Peyer's patch (tissue), 4 donors: ENCODE measurements at regions not wholly inside any gene's neighbourhood (a gene's known extent, or its start where the extent isn't known, plus 50 kb on each side); places are given as distances from the start of the nearest gene placed in this dataset.

Experiments
- DNase-seq, 3 donors: peaks; one replicate each; pipeline ENCODE4 v3.0.0-alpha.2; 2017 to 2019
- H3K27ac ChIP-seq, 4 donors: fragments of 200-600 bp; sonication (generic); one replicate each; pipeline ENCODE4 v1.5.1; 2016 to 2019
- H3K27me3 ChIP-seq, 2 donors: fragments of 200-600 bp; sonication (generic); one replicate each; pipeline ENCODE4 v1.5.1; 2019
- H3K36me3 ChIP-seq, 3 donors: fragments of 200-600 bp; sonication (generic); one replicate each; pipeline ENCODE4 v1.5.1; 2016 to 2019
- H3K4me1 ChIP-seq, 4 donors: fragments of 200-600 bp; sonication (generic); one replicate each; pipeline ENCODE4 v1.5.1; 2016 to 2019
- H3K4me3 ChIP-seq, 4 donors: fragments of 200-600 bp; sonication (generic); 1 replicate in 3 of 4; 2 replicates in 1 of 4; pipeline ENCODE4 v1.5.1; 2016 to 2019; ENCODE audit warnings: mild to moderate bottlenecking in 1 of 4
- H3K9me3 ChIP-seq, 4 donors: fragments of 200-600 bp; sonication (generic); one replicate each; pipeline ENCODE4 v1.5.1; 2016 to 2019; ENCODE audit warnings: mild to moderate bottlenecking in 1 of 4
- CTCF ChIP-seq, 6 experiments: fragments of 450-650 bp in 4 of 6; fragments of 200-600 bp in 2 of 6; sonication (generic) in 1 of 6; IDR thresholded peaks; one replicate each; pipeline ENCODE4 v1.5.1; 2017 to 2019; ENCODE audit warnings: antibody characterized with exemption in 6 of 6, mild to moderate bottlenecking in 3 of 6, moderate library complexity in 1 of 6
- POLR2A ChIP-seq, 2 donors: fragments of 450-650 bp; IDR thresholded peaks; one replicate each; pipeline ENCODE4 v1.5.1; 2017; ENCODE audit warnings: antibody characterized with exemption in 2 of 2, mild to moderate bottlenecking in 2 of 2, moderate library complexity in 2 of 2

DNA sequence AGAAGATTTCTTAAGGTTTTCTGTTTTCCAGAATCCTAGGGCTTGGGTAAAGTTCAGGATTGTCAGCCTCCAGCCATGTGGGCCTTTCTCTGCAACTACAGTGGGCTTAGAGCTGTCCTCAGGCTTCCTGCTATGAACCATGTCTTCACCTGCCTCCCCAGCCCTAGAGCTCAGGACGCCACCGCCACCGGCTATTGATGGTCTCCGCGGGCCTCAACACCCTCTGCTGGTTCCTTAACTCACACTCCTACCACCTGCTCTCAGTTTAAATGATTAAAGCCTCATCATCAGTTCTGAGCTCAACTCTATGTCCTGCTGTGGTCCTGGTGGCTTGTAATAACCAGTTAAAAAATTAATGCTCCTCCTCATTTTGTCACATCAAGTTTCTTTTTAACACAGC is 221.0 kb downstream of the EFNB2 start:
- Histone ChIP-seq H3K4me1 (no peaks in the 10 kb centered on the region), H3K4me3 (no peak overlapping the region), H3K36me3 (no peaks in the 10 kb centered on the region), H3K9me3 (no peaks in the 10 kb centered on the region), H3K27me3 (no peaks in the 10 kb centered on the region), H3K27ac (no peak overlapping the region)
- TF ChIP-seq POLR2A (IDR thresholded peaks at IDR 0.05) (no peak), CTCF (IDR thresholded peaks at IDR 0.05) (no peak)
- DNase-seq: no peak

- Histone ChIP-seq H3K9me3 (no peaks in the 10 kb centered on the region), H3K27me3 (no peaks in the 10 kb centered on the region), H3K4me1 (no peaks in the 10 kb centered on the region), H3K27ac (no peak overlapping the region), H3K36me3 (no peaks in the 10 kb centered on the region), H3K4me3 (no peak overlapping the region)
- TF ChIP-seq POLR2A (IDR thresholded peaks at IDR 0.05) (no peak), CTCF (IDR thresholded peaks at IDR 0.05) (no peak)
- no peak for DNase-seq
Observed at GRCh38 chr13:106311004-106311403, 224.5 kb downstream of the EFNB2 start.

GRCh38 chr13:106310291-106310865 is 225.1 kb downstream of the EFNB2 start:
- H3K27ac ChIP-seq: no peak overlapping the region
- H3K27me3 ChIP-seq: no peaks in the 10 kb centered on the region
- H3K36me3 ChIP-seq: no peaks in the 10 kb centered on the region
- no peak for DNase-seq
- H3K9me3 ChIP-seq: no peaks in the 10 kb centered on the region
- no peak overlapping the region for H3K4me3 ChIP-seq
- H3K4me1 ChIP-seq: no peaks in the 10 kb centered on the region
- TF ChIP-seq CTCF (IDR thresholded peaks at IDR 0.05): no peak
- TF ChIP-seq POLR2A (IDR thresholded peaks at IDR 0.05): no peak

GRCh38 chr13:106306748-106307277 is 228.6 kb downstream of the EFNB2 start:
- TF ChIP-seq CTCF (IDR thresholded peaks at IDR 0.05) (no peak), POLR2A (IDR thresholded peaks at IDR 0.05) (no peak)
- no peaks in the 10 kb centered on the region for H3K4me1 ChIP-seq
- H3K36me3 ChIP-seq: no peaks in the 10 kb centered on the region
- DNase-seq: no peak
- no peaks in the 10 kb centered on the region for H3K9me3 ChIP-seq
- no peaks in the 10 kb centered on the region for H3K27me3 ChIP-seq
- H3K4me3 ChIP-seq: no peak overlapping the region
- H3K27ac ChIP-seq: no peak overlapping the region

GRCh38 chr13:106302843-106303242 is 232.6 kb downstream of the EFNB2 start:
- Histone ChIP-seq H3K27ac (no peak overlapping the region), H3K4me1 (no peaks in the 10 kb centered on the region), H3K27me3 (no peaks in the 10 kb centered on the region), H3K36me3 (no peaks in the 10 kb centered on the region), H3K9me3 (no peaks in the 10 kb centered on the region), H3K4me3 (no peak overlapping the region)
- no peak for DNase-seq
- no peak for TF ChIP-seq CTCF (IDR thresholded peaks at IDR 0.05)
- no peak for TF ChIP-seq POLR2A (IDR thresholded peaks at IDR 0.05)

- Histone ChIP-seq H3K9me3 (no peaks in the 10 kb centered on the region), H3K36me3 (no peaks in the 10 kb centered on the region), H3K27me3 (no peaks in the 10 kb centered on the region), H3K4me3 (no peak overlapping the region), H3K27ac (no peak overlapping the region), H3K4me1 (no peaks in the 10 kb centered on the region)
- TF ChIP-seq CTCF (IDR thresholded peaks at IDR 0.05) (no peak), POLR2A (IDR thresholded peaks at IDR 0.05) (no peak)
- no peak for DNase-seq
Observed at GRCh38 chr13:106302011-106302410, 233.5 kb downstream of the EFNB2 start.
